ENCODE measurements at regions not wholly inside any gene's neighbourhood (a gene's known extent, or its start where the extent isn't known, plus 50 kb on each side); places are given as distances from the start of the nearest gene placed in this dataset.

- no peak for DNase-seq (ENCODE audit: low read depth in 4 of 4, low spot score in 2 of 4)
These were observed 202.9 kb downstream of the FAM76B start for GRCh38 chr11:95586661-95587060.

GRCh38 chr11:95586155-95586554 lies 203.4 kb downstream of the FAM76B start:
- DNase-seq (ENCODE audit: low read depth in 4 of 4, low spot score in 2 of 4) = no peak

GRCh38 chr11:95585752-95586077 lies 203.9 kb downstream of the FAM76B start:
- no peak for DNase-seq (ENCODE audit: low read depth in 4 of 4, low spot score in 2 of 4)

GRCh38 chr11:95585069-95585751 lies 204.4 kb downstream of the FAM76B start:
- no peak for DNase-seq (ENCODE audit: low read depth in 4 of 4, low spot score in 2 of 4)

GRCh38 chr11:95584589-95584988 lies 205.0 kb downstream of the FAM76B start:
- DNase-seq (ENCODE audit: low read depth in 4 of 4, low spot score in 2 of 4) = no peak

GRCh38 chr11:95584180-95584579 lies 205.4 kb downstream of the FAM76B start:
- no peak for DNase-seq (ENCODE audit: low read depth in 4 of 4, low spot score in 2 of 4)

GRCh38 chr11:95577716-95578460 lies 211.7 kb downstream of the FAM76B start:
- no peak for DNase-seq (ENCODE audit: low read depth in 4 of 4, low spot score in 2 of 4)

GRCh38 chr11:95576146-95576845 lies 213.3 kb downstream of the FAM76B start:
- DNase-seq (ENCODE audit: low read depth in 4 of 4, low spot score in 2 of 4) = no peak

GRCh38 chr11:95575517-95575916 lies 214.1 kb downstream of the FAM76B start:
- DNase-seq (ENCODE audit: low read depth in 4 of 4, low spot score in 2 of 4) = no peak

- DNase-seq (ENCODE audit: low read depth in 4 of 4, low spot score in 2 of 4) = no peak
These were observed 217.8 kb downstream of the FAM76B start for GRCh38 chr11:95571718-95572260.

GRCh38 chr11:95570845-95571244 lies 218.7 kb downstream of the FAM76B start:
- no peak for DNase-seq (ENCODE audit: low read depth in 4 of 4, low spot score in 2 of 4)

- no peak for DNase-seq (ENCODE audit: low read depth in 4 of 4, low spot score in 2 of 4)
These were observed 220.4 kb downstream of the FAM76B start for GRCh38 chr11:95569207-95569606.

GRCh38 chr11:95568281-95568680 lies 221.3 kb downstream of the FAM76B start:
- DNase-seq (ENCODE audit: low read depth in 4 of 4, low spot score in 2 of 4) = no peak

GRCh38 chr11:95567685-95568084 lies 221.9 kb downstream of the FAM76B start:
- no peak for DNase-seq (ENCODE audit: low read depth in 4 of 4, low spot score in 2 of 4)

GRCh38 chr11:95566211-95566610 lies 223.4 kb downstream of the FAM76B start:
- DNase-seq (ENCODE audit: low read depth in 4 of 4, low spot score in 2 of 4) = no peak

- DNase-seq (ENCODE audit: low read depth in 4 of 4, low spot score in 2 of 4) = no peak
These were observed 223.8 kb downstream of the FAM76B start for GRCh38 chr11:95565724-95566141.

- DNase-seq (ENCODE audit: low read depth in 4 of 4, low spot score in 2 of 4) = no peak
These were observed 225.7 kb downstream of the FAM76B start for GRCh38 chr11:95563859-95564258.

GRCh38 chr11:95563173-95563572 lies 226.4 kb downstream of the FAM76B start:
- DNase-seq (ENCODE audit: low read depth in 4 of 4, low spot score in 2 of 4) = no peak

GRCh38 chr11:95562196-95562921 lies 227.2 kb downstream of the FAM76B start:
- no peak for DNase-seq (ENCODE audit: low read depth in 4 of 4, low spot score in 2 of 4)

- DNase-seq (ENCODE audit: low read depth in 4 of 4, low spot score in 2 of 4) = no peak
These were observed 229.7 kb downstream of the FAM76B start for GRCh38 chr11:95559899-95560298.

- DNase-seq (ENCODE audit: low read depth in 4 of 4, low spot score in 2 of 4) = no peak
These were observed 232.2 kb downstream of the FAM76B start for GRCh38 chr11:95557376-95557775.

Data from left renal cortex interstitium (tissue), 4 donors.